Kidney epithelial cell (primary cell): ENCODE measurements at regions not wholly inside any gene's neighbourhood (a gene's known extent, or its start where the extent isn't known, plus 50 kb on each side); places are given as distances from the start of the nearest gene placed in this dataset.

Source experiments
- DNase-seq: peaks from one replicate; pipeline ENCODE4 v3.0.0-alpha.2; 2010; ENCODE audit warnings: low read depth
- H3K27me3 ChIP-seq: 2 replicates; pipeline ENCODE4 v1.6.0; 2011; ENCODE audit warnings: low read length; ENCODE audit not compliant: control insufficient read depth, insufficient read depth
- H3K36me3 ChIP-seq: 2 replicates; pipeline ENCODE4 v1.5.1; 2011; ENCODE audit warnings: low read length; ENCODE audit not compliant: control insufficient read depth, insufficient read depth
- H3K4me3 ChIP-seq: 2 replicates; pipeline ENCODE4 v1.5.1; 2011; ENCODE audit warnings: low read depth, mild to moderate bottlenecking, control low read depth, low read length
- TF ChIP-seq, protein P1 (sequence below): IDR thresholded peaks from 2 replicates; pipeline ENCODE4 v1.5.1; 2011; ENCODE audit warnings: mild to moderate bottlenecking, moderate library complexity, low read length, control low read depth, inconsistent platforms; ENCODE audit not compliant: insufficient read depth, poor library complexity, severe bottlenecking

DNA sequence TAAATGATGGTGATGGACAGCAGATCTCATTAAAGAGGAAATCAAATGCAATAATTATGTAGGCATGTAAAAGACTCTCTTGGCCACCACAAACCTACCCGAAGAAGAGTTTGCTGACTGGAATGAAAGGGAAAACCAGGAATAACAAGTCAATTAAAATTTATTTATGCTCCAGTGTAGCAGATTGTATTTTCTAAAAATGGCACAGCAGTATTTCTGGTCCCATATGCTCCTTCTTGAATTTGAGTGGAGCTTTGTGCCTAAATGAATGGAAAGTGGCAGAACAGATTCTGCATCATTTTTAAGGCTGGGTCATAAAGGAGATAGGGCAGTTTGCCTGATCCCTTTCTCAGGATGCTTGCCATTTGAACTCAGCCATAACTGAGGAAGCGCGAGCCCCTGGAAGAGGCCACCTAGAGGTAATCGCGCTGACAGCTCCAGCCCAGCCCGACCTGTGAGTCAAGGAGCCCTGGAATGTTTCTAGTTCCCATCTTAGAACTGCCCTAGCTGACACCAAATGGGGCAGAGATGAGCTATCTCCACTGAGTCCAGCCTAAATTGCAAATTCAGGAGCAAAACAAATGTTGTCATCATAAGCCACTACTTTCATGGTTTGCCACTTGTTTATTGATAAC lies 229.2 kb upstream of the TMTC1 start:
- Histone ChIP-seq H3K36me3 (no peaks in the 10 kb centered on the region), H3K4me3 (no peak overlapping the region), H3K27me3 (no peaks in the 10 kb centered on the region)
- TF ChIP-seq, protein P1, sequence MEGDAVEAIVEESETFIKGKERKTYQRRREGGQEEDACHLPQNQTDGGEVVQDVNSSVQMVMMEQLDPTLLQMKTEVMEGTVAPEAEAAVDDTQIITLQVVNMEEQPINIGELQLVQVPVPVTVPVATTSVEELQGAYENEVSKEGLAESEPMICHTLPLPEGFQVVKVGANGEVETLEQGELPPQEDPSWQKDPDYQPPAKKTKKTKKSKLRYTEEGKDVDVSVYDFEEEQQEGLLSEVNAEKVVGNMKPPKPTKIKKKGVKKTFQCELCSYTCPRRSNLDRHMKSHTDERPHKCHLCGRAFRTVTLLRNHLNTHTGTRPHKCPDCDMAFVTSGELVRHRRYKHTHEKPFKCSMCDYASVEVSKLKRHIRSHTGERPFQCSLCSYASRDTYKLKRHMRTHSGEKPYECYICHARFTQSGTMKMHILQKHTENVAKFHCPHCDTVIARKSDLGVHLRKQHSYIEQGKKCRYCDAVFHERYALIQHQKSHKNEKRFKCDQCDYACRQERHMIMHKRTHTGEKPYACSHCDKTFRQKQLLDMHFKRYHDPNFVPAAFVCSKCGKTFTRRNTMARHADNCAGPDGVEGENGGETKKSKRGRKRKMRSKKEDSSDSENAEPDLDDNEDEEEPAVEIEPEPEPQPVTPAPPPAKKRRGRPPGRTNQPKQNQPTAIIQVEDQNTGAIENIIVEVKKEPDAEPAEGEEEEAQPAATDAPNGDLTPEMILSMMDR, result no peak
- DNase-seq, result no peak

DNA sequence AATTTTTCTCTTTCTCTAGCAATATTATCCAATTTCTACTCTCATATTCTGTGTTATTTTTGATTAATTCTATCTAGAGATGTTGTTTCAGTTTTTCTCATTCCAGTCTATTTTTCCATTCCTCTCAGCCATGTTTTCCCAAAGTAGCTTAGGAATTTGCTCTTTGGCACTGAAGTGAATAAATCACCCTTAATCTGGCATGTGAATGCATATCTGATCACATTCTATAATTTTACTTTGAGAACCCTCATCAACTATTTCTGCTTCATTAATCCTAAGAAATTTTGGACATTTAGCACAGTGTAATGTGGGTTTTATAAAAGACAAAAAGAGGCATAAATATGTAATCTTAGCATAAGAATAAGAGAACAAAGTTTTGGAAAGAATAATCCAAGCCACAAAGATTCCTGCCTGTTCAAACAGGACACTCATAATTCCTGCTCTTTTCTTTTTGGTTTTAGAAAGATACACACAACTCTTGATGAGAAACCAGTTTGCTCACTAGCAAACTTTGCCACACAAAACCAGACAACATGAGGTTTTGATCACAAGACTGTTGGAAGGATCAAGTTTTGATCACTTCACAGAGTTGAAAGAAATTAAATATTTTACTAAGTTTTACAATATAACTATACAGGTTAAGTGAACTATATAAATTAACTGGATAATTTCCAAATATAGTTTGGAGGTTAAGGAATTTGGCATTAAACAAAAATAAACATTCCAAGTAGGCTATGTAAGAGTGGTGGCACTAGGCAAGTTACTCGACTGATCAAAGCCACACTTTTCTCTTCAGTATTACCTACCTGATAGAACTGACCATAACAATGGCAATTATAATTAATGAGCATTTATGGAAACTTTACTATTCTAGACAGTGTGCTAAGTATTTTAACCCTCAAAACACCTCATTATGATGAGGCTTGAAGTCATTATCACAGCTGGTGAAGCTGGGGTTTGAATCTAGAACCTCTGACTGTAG lies 226.6 kb upstream of the TMTC1 start:
- Histone ChIP-seq H3K27me3 (no peaks in the 10 kb centered on the region), H3K36me3 (no peaks in the 10 kb centered on the region), H3K4me3 (no peak overlapping the region)
- DNase-seq, result no peak
- TF ChIP-seq, protein P1, result no peak

DNA sequence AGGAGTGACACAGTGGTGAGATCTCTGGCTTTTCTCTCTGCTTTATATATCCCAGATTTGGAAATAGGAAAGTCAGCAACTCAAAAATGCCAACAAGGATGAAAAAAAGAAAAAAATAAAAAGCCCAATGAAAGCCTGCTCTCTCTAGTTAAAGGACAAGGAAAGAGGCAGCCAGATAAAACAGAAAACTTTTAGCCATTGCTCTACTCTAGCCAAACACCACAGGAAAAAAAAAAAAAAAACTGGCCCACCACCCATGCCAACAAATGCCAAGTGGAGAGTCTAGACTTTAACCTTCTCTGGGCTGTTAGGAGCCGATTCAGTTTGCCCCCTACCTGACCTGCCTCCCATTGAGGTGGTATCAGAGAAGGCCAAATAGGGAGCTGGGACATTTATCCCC lies 222.3 kb upstream of the TMTC1 start:
- DNase-seq, result no peak
- TF ChIP-seq, protein P1, result no peak
- Histone ChIP-seq H3K36me3 (no peaks in the 10 kb centered on the region), H3K27me3 (no peaks in the 10 kb centered on the region), H3K4me3 (no peak overlapping the region)

DNA sequence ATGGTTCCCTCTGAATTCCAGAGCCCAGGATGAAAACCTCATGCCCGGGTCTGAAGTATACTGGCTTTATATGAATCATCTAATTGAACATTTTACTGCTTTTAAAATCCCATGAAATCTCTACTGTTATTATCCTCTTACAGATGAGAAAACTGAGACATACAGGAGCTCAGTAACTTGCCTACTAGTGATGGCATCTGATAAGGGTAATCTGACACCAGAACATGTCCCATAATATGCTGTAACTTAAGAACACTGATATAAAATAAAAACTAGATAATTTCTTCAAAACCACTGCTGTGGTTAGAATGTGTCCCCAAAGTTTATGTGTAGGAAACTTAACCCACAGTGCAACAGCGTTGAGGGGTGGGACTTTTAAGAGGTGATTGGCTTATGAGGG lies 219.6 kb upstream of the TMTC1 start:
- TF ChIP-seq, protein P1, result no peak
- H3K4me3 ChIP-seq, result no peak overlapping the region
- no peaks in the 10 kb centered on the region for H3K27me3 ChIP-seq
- no peaks in the 10 kb centered on the region for H3K36me3 ChIP-seq
- no peak for DNase-seq

DNA sequence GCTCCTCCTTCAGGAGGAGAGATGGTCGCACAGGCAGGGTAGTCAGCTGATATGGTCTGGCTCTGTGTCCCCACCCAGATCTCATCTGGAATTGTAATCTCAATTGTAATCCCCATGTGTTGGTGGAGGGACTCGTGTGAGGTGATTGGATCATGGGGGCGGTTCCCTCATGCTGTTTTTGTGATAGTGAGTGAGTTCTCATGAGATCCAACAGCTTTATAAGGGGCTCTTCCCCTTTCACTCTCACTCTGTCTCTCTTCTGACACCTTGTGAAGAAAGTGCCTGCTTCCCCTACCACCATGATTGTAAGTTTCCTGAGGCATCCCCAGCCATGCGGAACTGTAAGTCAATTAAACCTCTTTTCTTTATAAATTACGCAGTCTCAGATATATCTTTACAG lies 218.9 kb upstream of the TMTC1 start:
- Histone ChIP-seq H3K4me3 (no peak overlapping the region), H3K27me3 (no peaks in the 10 kb centered on the region), H3K36me3 (no peaks in the 10 kb centered on the region)
- DNase-seq, result no peak
- TF ChIP-seq, protein P1, result no peak

DNA sequence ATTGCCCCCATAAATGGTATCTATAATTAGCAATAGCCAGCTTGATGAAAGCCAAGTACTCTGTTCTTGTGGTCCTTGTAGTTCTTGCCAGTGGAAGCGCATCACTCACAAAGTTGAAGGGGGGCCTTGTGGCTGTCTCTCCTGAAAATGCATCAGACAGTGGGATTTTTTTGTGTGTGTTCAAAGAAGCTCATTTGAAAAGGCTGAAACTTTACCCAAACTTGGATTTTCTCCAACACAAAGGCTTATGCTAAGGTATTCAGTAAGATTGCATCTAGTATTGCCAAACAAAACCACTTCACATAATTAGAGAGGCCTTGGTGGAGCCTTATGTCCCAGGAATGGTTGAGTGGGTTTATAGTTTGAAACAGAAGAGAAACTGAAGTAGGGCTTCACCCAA lies 216.7 kb upstream of the TMTC1 start:
- Histone ChIP-seq H3K4me3 (no peak overlapping the region), H3K27me3 (no peaks in the 10 kb centered on the region), H3K36me3 (no peaks in the 10 kb centered on the region)
- TF ChIP-seq, protein P1, result no peak
- DNase-seq, result no peak
